ENCODE measurements at regions not wholly inside any gene's neighbourhood (a gene's known extent, or its start where the extent isn't known, plus 50 kb on each side); places are given as distances from the start of the nearest gene placed in this dataset.

DNA sequence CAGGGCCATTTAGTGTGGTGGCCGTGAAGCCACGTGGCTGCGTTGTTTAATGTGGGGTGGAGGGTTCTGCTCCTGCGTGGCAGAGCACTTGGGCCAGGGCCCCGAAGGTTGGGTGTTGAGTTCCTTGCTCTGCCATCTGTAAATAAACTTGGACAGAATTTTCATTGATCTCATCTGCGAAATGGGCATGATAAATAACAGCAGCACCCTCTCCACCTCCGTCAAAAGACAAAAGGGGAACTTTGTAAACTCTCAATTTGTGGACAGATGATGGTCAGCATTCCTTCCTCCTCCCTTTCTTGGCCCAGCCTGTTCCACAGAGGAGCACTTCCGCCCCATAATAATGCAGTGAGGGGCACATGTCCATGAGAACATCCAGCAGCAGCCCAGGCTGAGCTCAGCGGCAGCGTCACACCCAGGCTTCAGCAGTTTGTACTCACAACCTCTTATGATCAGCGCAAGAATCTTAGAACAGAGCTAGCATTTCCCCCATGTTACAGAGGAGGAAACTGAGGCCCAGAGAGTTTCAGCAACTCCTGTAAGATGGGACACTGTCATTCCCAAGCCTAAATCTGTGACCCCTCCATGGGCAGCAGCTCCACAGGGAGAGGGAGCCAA lies 874.5 kb downstream of the BRD1 start:
- no peaks in the 10 kb centered on the region for H3F3A ChIP-seq (ENCODE audit: insufficient read depth)
- H3K27me3 ChIP-seq (ENCODE audit: low read length), result no peaks in the 10 kb centered on the region
- no peaks in the 10 kb centered on the region for H4K20me1 ChIP-seq (ENCODE audit: low read depth, low read length)
- TF ChIP-seq EZH2phosphoT487 (conservative IDR thresholded peaks at IDR 0.05; ENCODE audit: low read length), result no peak
- TF ChIP-seq, protein P1, sequence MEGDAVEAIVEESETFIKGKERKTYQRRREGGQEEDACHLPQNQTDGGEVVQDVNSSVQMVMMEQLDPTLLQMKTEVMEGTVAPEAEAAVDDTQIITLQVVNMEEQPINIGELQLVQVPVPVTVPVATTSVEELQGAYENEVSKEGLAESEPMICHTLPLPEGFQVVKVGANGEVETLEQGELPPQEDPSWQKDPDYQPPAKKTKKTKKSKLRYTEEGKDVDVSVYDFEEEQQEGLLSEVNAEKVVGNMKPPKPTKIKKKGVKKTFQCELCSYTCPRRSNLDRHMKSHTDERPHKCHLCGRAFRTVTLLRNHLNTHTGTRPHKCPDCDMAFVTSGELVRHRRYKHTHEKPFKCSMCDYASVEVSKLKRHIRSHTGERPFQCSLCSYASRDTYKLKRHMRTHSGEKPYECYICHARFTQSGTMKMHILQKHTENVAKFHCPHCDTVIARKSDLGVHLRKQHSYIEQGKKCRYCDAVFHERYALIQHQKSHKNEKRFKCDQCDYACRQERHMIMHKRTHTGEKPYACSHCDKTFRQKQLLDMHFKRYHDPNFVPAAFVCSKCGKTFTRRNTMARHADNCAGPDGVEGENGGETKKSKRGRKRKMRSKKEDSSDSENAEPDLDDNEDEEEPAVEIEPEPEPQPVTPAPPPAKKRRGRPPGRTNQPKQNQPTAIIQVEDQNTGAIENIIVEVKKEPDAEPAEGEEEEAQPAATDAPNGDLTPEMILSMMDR (IDR thresholded peaks at IDR 0.05; ENCODE audit: insufficient read depth, low read length, poor library complexity, severe bottlenecking), result no peak
- no peak overlapping the region for H3K4me3 ChIP-seq (ENCODE audit: insufficient read depth, low read length, poor library complexity, severe bottlenecking)
- no peak overlapping the region for H3K9ac ChIP-seq (ENCODE audit: low read length)
- no peak overlapping the region for H3K27ac ChIP-seq (ENCODE audit: low read depth, low read length)
- no peak overlapping the region for H2AFZ ChIP-seq (ENCODE audit: low read depth, low read length, severe bottlenecking)
- no peaks in the 10 kb centered on the region for H3K9me2 ChIP-seq (replicated peaks; ENCODE audit: insufficient read depth, low read length)
- no peak overlapping the region for H3K4me2 ChIP-seq (ENCODE audit: low read depth, low read length, poor library complexity, severe bottlenecking)
- no peaks in the 10 kb centered on the region for H3K9me3 ChIP-seq (ENCODE audit: insufficient read depth, low read length)
- no peaks in the 10 kb centered on the region for H3K36me3 ChIP-seq (ENCODE audit: low read length)
- no peaks in the 10 kb centered on the region for H3K79me2 ChIP-seq (ENCODE audit: insufficient read depth, low read length)

DNA sequence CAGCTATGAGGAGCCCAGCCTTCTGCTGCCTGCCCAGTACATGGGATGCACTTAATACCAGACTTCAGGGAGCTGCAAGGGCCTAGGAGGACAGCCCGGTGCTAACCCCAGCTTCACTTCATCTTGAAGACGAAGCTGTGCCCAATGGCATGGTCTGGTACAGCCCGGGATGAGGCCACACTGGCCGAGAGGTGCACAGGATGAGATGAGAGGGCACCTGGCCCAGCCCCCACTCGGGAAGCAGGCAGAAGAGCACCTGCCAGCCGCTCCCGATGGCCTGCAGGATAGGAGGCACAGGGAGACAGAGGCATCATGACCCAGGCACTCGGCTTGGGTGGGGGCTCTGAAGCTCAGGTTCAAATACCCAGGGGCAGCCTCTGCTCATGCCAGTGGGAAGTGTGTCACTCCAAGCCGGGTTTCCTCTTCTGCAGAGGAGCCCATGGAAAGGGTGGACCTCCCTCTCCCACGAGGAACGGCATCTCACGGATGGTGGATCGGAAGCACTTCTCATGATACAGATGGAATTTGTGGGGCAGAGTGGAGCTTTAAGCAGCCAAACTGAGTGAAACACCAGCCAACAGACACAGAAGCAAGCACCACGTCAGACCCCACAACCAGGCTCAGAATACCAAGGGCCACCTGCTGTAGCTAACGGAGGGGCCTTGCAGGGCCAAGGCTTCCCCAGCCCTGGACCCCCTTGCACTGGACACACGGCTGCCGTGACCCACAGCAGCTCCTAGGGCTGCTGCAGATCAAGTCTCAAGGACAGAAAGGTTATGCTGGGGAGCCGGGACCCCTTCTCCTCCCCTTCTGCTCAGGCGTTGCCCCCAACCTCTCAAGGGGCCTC lies 875.2 kb downstream of the BRD1 start:
- no peak for TF ChIP-seq EZH2phosphoT487 (conservative IDR thresholded peaks at IDR 0.05; ENCODE audit: low read length)
- TF ChIP-seq, protein P1 (IDR thresholded peaks at IDR 0.05; ENCODE audit: insufficient read depth, low read length, poor library complexity, severe bottlenecking), result no peak
- no peak overlapping the region for H2AFZ ChIP-seq (ENCODE audit: low read depth, low read length, severe bottlenecking)
- H3K4me3 ChIP-seq (ENCODE audit: insufficient read depth, low read length, poor library complexity, severe bottlenecking), result no peak overlapping the region
- H3F3A ChIP-seq (ENCODE audit: insufficient read depth), result no peaks in the 10 kb centered on the region
- no peaks in the 10 kb centered on the region for H4K20me1 ChIP-seq (ENCODE audit: low read depth, low read length)
- no peak overlapping the region for H3K9ac ChIP-seq (ENCODE audit: low read length)
- no peaks in the 10 kb centered on the region for H3K79me2 ChIP-seq (ENCODE audit: insufficient read depth, low read length)
- no peaks in the 10 kb centered on the region for H3K36me3 ChIP-seq (ENCODE audit: low read length)
- no peak overlapping the region for H3K27ac ChIP-seq (ENCODE audit: low read depth, low read length)
- H3K9me3 ChIP-seq (ENCODE audit: insufficient read depth, low read length), result no peaks in the 10 kb centered on the region
- no peaks in the 10 kb centered on the region for H3K27me3 ChIP-seq (ENCODE audit: low read length)
- no peaks in the 10 kb centered on the region for H3K9me2 ChIP-seq (replicated peaks; ENCODE audit: insufficient read depth, low read length)
- no peak overlapping the region for H3K4me2 ChIP-seq (ENCODE audit: low read depth, low read length, poor library complexity, severe bottlenecking)

DNA sequence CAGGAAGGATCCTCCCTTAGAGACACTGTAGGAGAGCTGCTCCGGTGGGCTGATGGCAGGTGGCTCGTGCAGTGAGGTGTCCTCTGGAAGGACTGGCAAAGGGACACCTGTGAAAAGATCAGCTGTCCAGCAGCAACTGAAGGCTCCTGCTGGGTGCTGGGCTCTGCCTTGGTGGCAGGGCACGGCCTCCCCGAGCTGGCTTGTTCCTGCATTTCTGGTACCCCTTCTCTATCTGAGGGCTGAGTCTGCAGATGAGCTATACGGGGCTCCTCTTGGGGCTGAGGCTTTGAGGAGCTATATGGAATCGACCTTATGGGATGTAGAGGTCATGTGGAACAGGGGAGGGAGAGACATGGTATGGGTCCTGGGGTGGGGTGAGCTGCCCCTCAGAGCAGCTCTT lies 875.8 kb downstream of the BRD1 start:
- Histone ChIP-seq H3K9me3 (ENCODE audit: insufficient read depth, low read length) (no peaks in the 10 kb centered on the region), H3K36me3 (ENCODE audit: low read length) (no peaks in the 10 kb centered on the region), H3K79me2 (ENCODE audit: insufficient read depth, low read length) (no peaks in the 10 kb centered on the region), H3K27me3 (ENCODE audit: low read length) (no peaks in the 10 kb centered on the region), H3K9ac (ENCODE audit: low read length) (no peak overlapping the region), H3K4me2 (ENCODE audit: low read depth, low read length, poor library complexity, severe bottlenecking) (no peak overlapping the region), H3K4me3 (ENCODE audit: insufficient read depth, low read length, poor library complexity, severe bottlenecking) (no peak overlapping the region), H3F3A (ENCODE audit: insufficient read depth) (no peaks in the 10 kb centered on the region), H3K9me2 (replicated peaks; ENCODE audit: insufficient read depth, low read length) (no peaks in the 10 kb centered on the region), H3K27ac (ENCODE audit: low read depth, low read length) (no peak overlapping the region), H4K20me1 (ENCODE audit: low read depth, low read length) (no peaks in the 10 kb centered on the region), H2AFZ (ENCODE audit: low read depth, low read length, severe bottlenecking) (no peak overlapping the region)
- TF ChIP-seq, protein P1 (IDR thresholded peaks at IDR 0.05; ENCODE audit: insufficient read depth, low read length, poor library complexity, severe bottlenecking), result no peak
